NB4 (cell line): ENCODE measurements at regions not wholly inside any gene's neighbourhood (a gene's known extent, or its start where the extent isn't known, plus 50 kb on each side); places are given as distances from the start of the nearest gene placed in this dataset.

Experiments
- CTCF ChIP-seq: IDR thresholded peaks from one replicate; pipeline ENCODE4 v1.5.1; 2012; ENCODE audit warnings: low read depth, low read length
- MYC ChIP-seq: IDR thresholded peaks from 2 replicates; pipeline ENCODE4 v1.6.1; 2011; ENCODE audit warnings: low read depth, low read length
- POLR2A ChIP-seq: IDR thresholded peaks from 2 replicates; pipeline ENCODE4 v1.6.1; 2011; ENCODE audit warnings: mild to moderate bottlenecking; ENCODE audit not compliant: insufficient read length; ENCODE audit errors: extremely low read depth

- TF ChIP-seq CTCF = no peak
- TF ChIP-seq POLR2A = no peak
- no peak for TF ChIP-seq MYC
Measured at GRCh38 chr20:39857187-39857586, 831.8 kb downstream of the MAFB start.
